Left kidney (tissue), 1 donor: ENCODE measurements at regions not wholly inside any gene's neighbourhood (a gene's known extent, or its start where the extent isn't known, plus 50 kb on each side); places are given as distances from the start of the nearest gene placed in this dataset.
"Not testable (repeated sequence)": the region's sequence is repeated elsewhere in the genome, so short reads cannot be mapped to it uniquely, and the experiment has no call there.

Source experiments
- DNase-seq: peaks from one replicate; pipeline ENCODE4 v3.0.0-alpha.2; 2013

- not testable (repeated sequence) for DNase-seq
These were observed 1010.2 kb downstream of the BRD1 start for GRCh38 chr22:48817491-48817890.

GRCh38 chr22:48811885-48812284, 1015.8 kb downstream of the BRD1 start:
- DNase-seq, result no peak

GRCh38 chr22:48808038-48808960, 1019.4 kb downstream of the BRD1 start:
- no peak for DNase-seq

- DNase-seq, result no peak
These were observed 1020.5 kb downstream of the BRD1 start for GRCh38 chr22:48807155-48807554.

- no peak for DNase-seq
These were observed 1021.4 kb downstream of the BRD1 start for GRCh38 chr22:48806227-48806781.

DNA sequence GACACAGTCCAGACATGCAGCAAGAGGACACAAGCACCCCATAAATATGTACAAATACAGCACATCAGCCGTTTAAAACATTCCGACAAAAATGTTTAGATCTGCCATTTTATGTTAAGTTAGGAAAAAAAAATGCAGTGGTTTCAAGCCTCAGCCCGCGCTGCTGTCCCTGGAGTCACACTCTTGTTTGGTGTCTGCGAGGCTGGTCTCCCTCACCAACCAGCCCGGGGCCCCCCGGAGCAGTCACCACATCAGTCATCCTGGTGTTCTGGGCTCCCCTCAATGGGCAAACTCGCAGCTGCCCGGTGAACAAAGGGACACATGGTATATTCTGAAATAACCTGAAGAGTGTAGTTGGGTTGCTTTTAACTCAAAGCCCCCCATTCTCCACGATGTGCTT, 1022.2 kb downstream of the BRD1 start:
- no peak for DNase-seq

DNA sequence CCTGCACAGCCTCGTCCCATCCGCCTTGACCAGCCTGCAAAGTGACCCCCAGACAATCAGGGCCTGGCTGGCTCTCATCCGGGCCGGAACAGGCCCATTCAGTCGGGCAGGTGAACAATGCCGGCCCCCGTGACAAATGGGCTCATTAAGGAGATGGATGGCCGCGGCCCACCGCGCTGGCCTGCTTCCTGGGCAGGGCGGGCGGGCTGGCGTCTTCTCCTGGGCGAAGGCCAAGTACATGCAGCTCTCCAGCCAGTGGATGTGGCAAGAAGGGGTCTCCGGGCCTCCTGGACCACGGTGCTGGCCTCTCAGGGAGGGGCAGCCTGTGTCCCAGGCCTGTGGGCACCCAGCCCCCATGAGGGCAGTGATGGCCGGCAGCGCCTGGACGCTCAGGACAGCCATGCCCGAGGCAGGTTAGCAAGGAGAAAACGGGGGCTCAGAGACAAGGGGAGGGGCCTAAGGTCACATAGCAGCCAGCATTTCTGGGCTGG, 1022.8 kb downstream of the BRD1 start:
- no peak for DNase-seq

- no peak for DNase-seq
These were observed 1023.5 kb downstream of the BRD1 start for GRCh38 chr22:48803948-48804810.

GRCh38 chr22:48803171-48803947, 1024.3 kb downstream of the BRD1 start:
- no peak for DNase-seq

DNA sequence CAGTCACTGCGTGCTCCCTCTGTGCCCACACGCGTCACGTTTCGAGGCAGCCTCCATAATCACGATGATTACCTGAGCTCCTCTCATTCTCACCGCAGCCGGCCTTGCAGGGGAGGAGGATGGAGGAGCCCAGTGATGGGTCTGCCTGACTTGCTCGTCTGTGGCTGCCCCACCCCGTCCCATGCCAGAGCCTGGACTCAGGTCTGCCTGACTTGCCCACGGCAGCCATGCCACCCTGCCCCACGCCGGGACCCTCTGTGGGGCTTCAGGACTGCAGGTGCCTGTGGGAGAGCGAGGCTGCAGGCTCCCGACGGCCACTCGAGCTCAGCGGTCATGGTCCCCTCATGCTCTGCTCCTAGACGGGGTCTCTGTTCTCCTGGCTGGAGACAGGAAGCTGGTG, 1025.1 kb downstream of the BRD1 start:
- no peak for DNase-seq

DNA sequence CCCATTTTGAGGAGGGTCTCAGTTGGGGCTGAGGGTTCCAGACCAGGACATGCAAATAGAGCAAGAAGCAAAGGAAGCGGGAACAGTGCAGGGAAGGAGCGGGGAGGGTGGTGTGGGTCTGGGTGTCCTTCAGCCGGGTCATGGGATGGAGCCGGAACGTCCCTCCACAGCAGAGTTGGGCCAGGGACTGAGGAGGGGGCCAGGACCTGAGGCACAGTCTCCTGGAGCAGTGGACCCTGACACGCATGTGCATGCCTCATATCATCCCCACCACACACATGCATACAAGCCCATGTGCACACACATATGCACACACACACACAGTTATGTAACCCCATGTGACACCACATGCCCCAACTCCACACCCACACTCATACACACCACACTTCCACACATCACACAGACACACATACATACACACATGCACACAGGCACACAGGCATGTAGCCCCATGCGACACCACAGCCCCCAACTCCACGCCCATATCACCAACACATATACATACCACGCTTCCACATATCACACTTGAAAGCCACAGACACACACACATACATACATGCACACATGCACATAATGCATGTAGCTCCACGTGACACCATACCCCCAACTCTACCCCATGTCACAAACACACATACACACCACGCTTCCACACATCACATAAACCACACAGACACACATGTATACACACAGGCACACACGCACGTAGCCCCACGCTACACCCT, 1026.6 kb downstream of the BRD1 start:
- DNase-seq, result no peak

- no peak for DNase-seq
These were observed 1027.4 kb downstream of the BRD1 start for GRCh38 chr22:48800036-48800885.

- DNase-seq, result no peak
These were observed 1028.3 kb downstream of the BRD1 start for GRCh38 chr22:48799227-48799970.

DNA sequence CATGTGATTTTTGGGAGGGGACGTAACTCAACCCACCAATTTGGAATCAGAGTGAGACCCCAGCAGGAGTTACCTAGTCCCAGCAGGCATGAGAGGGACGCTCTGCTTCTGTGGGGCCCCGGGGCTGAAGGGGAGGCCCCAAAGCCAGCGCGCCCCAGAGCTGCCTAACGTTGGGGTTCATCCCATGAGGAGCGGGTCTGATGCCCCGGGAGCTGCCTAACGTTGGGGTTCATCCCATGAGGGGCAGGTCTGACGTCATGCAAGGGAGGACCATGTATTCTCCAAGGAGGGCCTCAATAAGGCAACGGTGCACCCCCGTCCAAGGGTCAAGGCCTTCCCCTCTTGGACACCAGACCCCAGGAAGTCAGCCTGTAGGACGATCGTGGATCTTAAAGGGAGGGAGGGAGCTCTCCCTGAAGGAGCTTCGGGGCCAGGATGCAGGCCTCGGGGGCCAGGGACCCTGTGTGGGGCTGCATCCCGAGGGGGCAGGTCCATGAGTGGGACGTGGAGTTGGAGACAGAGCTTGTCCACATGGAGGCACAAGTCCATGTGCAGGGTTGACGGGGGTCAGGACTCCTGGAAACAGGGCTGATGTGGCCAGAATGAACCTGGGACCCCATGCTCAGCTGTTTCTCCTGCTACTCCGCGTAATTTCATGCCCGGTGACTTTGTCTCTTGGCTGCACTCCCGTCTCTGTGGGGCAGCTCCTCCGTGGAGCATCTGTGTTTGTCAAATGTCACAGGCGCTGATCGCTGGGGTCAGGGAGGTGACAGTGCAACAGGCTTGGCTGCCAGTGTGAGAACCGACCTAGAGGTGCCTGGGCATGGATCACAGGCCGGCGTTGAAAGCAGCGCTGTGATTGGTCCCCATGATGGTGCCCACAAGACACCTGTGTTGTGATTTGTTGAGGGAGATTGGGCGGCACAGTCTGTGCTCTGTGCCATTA, 1029.1 kb downstream of the BRD1 start:
- DNase-seq, result no peak

- no peak for DNase-seq
These were observed 1029.9 kb downstream of the BRD1 start for GRCh38 chr22:48797731-48798130.

- DNase-seq, result peak; percentile 29
These were observed 1031.2 kb downstream of the BRD1 start for GRCh38 chr22:48796310-48797015.

- no peak for DNase-seq
These were observed 1032.0 kb downstream of the BRD1 start for GRCh38 chr22:48795664-48796063.
